ENCODE measurements at regions not wholly inside any gene's neighbourhood (a gene's known extent, or its start where the extent isn't known, plus 50 kb on each side); places are given as distances from the start of the nearest gene placed in this dataset.

- H4K20me1 ChIP-seq (ENCODE audit: insufficient read depth): no peaks in the 10 kb centered on the region
- H3K4me3 ChIP-seq: no peak overlapping the region
- H3K4me2 ChIP-seq (ENCODE audit: unreplicated experiment): no peak overlapping the region
- TF ChIP-seq EZH2 (IDR thresholded peaks at IDR 0.05; ENCODE audit: insufficient read depth, poor library complexity, severe bottlenecking) (no peak), EZH2phosphoT487 (IDR thresholded peaks at IDR 0.05; ENCODE audit: insufficient read depth, low read depth) (no peak)
- no peaks in the 10 kb centered on the region for H3K4me1 ChIP-seq (ENCODE audit: insufficient read depth)
- H3K27ac ChIP-seq: no peak overlapping the region
- H2AFZ ChIP-seq: no peak overlapping the region
- 58 to 67% methylated on average over 2 of the region's 2 CpGs for WGBS, 2 experiments (ENCODE audit: low coverage in 1 of 2, low lambda C conversion rate in 2 of 2, missing lambda C conversion rate in 2 of 2)
- H3K27me3 ChIP-seq (replicated peaks; ENCODE audit: insufficient read depth): no peaks in the 10 kb centered on the region
- no peaks in the 10 kb centered on the region for H3K79me2 ChIP-seq (ENCODE audit: insufficient read depth)
- no peaks in the 10 kb centered on the region for H3K9me3 ChIP-seq (ENCODE audit: low read depth)
- H3K36me3 ChIP-seq (ENCODE audit: low read depth): no peaks in the 10 kb centered on the region; the same call in 1 of the 2 replicates
- no peaks in the 10 kb centered on the region for H3K9me2 ChIP-seq (ENCODE audit: insufficient read depth)
- H3K9ac ChIP-seq: no peak overlapping the region
- in situ Hi-C loops (cut with MboI): no loop called here
- H3F3A ChIP-seq (ENCODE audit: insufficient read depth): no peaks in the 10 kb centered on the region
- no peak for DNase-seq
Observed at GRCh38 chr4:34469516-34469915, 1774.8 kb downstream of the ARAP2 start.

GRCh38 chr4:34485252-34485651 lies 1759.1 kb downstream of the ARAP2 start:
- no peaks in the 10 kb centered on the region; the same call in 1 of the 2 replicates for H3K9me2 ChIP-seq (ENCODE audit: insufficient read depth)
- H4K20me1 ChIP-seq (ENCODE audit: insufficient read depth): no peaks in the 10 kb centered on the region
- no peak overlapping the region for H2AFZ ChIP-seq
- in situ Hi-C loops (cut with MboI): no loop called here
- no peaks in the 10 kb centered on the region for H3K27me3 ChIP-seq (replicated peaks; ENCODE audit: insufficient read depth)
- TF ChIP-seq EZH2phosphoT487 (IDR thresholded peaks at IDR 0.05; ENCODE audit: insufficient read depth, low read depth) (no peak), EZH2 (IDR thresholded peaks at IDR 0.05; ENCODE audit: insufficient read depth, poor library complexity, severe bottlenecking) (no peak)
- no peaks in the 10 kb centered on the region for H3K79me2 ChIP-seq (ENCODE audit: insufficient read depth)
- H3K36me3 ChIP-seq (ENCODE audit: low read depth): no peaks in the 10 kb centered on the region
- H3K4me1 ChIP-seq (ENCODE audit: insufficient read depth): no peaks in the 10 kb centered on the region
- H3K9me3 ChIP-seq (ENCODE audit: low read depth): no peaks in the 10 kb centered on the region
- no peak overlapping the region for H3K9ac ChIP-seq
- no peak for DNase-seq
- no peaks in the 10 kb centered on the region for H3F3A ChIP-seq (ENCODE audit: insufficient read depth)
- no peak overlapping the region for H3K4me3 ChIP-seq
- H3K27ac ChIP-seq: no peak overlapping the region
- no peak overlapping the region for H3K4me2 ChIP-seq (ENCODE audit: unreplicated experiment)

GRCh38 chr4:34486461-34487363 lies 1757.6 kb downstream of the ARAP2 start:
- H3K79me2 ChIP-seq (ENCODE audit: insufficient read depth): no peaks in the 10 kb centered on the region
- no peak overlapping the region for H3K4me2 ChIP-seq (ENCODE audit: unreplicated experiment)
- H3K9ac ChIP-seq: no peak overlapping the region
- 20 to 21% methylated on average over 5 of the region's 5 CpGs for WGBS, 2 experiments (ENCODE audit: low coverage in 1 of 2, low lambda C conversion rate in 2 of 2, missing lambda C conversion rate in 2 of 2)
- H3K4me1 ChIP-seq (ENCODE audit: insufficient read depth): no peaks in the 10 kb centered on the region
- H3K9me2 ChIP-seq (ENCODE audit: insufficient read depth): no peaks in the 10 kb centered on the region
- no peak overlapping the region for H2AFZ ChIP-seq
- DNase-seq: no peak
- H3K27me3 ChIP-seq (replicated peaks; ENCODE audit: insufficient read depth): no peaks in the 10 kb centered on the region
- no peaks in the 10 kb centered on the region for H3K9me3 ChIP-seq (ENCODE audit: low read depth)
- no peak for TF ChIP-seq EZH2phosphoT487 (IDR thresholded peaks at IDR 0.05; ENCODE audit: insufficient read depth, low read depth)
- no peak for TF ChIP-seq EZH2 (IDR thresholded peaks at IDR 0.05; ENCODE audit: insufficient read depth, poor library complexity, severe bottlenecking)
- H3K27ac ChIP-seq: no peak overlapping the region
- in situ Hi-C loops (cut with MboI): no loop called here
- no peaks in the 10 kb centered on the region for H3F3A ChIP-seq (ENCODE audit: insufficient read depth)
- no peak overlapping the region for H3K4me3 ChIP-seq
- no peaks in the 10 kb centered on the region for H4K20me1 ChIP-seq (ENCODE audit: insufficient read depth)
- H3K36me3 ChIP-seq (ENCODE audit: low read depth): no peaks in the 10 kb centered on the region

- no peak overlapping the region for H2AFZ ChIP-seq
- H3K27ac ChIP-seq: no peak overlapping the region
- in situ Hi-C loops (cut with MboI): no loop called here
- H3K36me3 ChIP-seq (ENCODE audit: low read depth): no peaks in the 10 kb centered on the region
- WGBS, 2 experiments (ENCODE audit: low coverage in 1 of 2, low lambda C conversion rate in 2 of 2, missing lambda C conversion rate in 2 of 2): 6 to 13% methylated on average over 1 of the region's 1 CpG
- H3K4me2 ChIP-seq (ENCODE audit: unreplicated experiment): no peak overlapping the region
- no peak overlapping the region for H3K9ac ChIP-seq
- no peaks in the 10 kb centered on the region for H3K4me1 ChIP-seq (ENCODE audit: insufficient read depth)
- no peaks in the 10 kb centered on the region for H4K20me1 ChIP-seq (ENCODE audit: insufficient read depth)
- DNase-seq: no peak
- H3F3A ChIP-seq (ENCODE audit: insufficient read depth): no peaks in the 10 kb centered on the region
- no peak for TF ChIP-seq EZH2 (IDR thresholded peaks at IDR 0.05; ENCODE audit: insufficient read depth, poor library complexity, severe bottlenecking)
- TF ChIP-seq EZH2phosphoT487 (IDR thresholded peaks at IDR 0.05; ENCODE audit: insufficient read depth, low read depth): no peak
- H3K79me2 ChIP-seq (ENCODE audit: insufficient read depth): no peaks in the 10 kb centered on the region
- no peak overlapping the region for H3K4me3 ChIP-seq
- H3K27me3 ChIP-seq (replicated peaks; ENCODE audit: insufficient read depth): no peaks in the 10 kb centered on the region
- H3K9me3 ChIP-seq (ENCODE audit: low read depth): no peaks in the 10 kb centered on the region
- no peaks in the 10 kb centered on the region for H3K9me2 ChIP-seq (ENCODE audit: insufficient read depth)
Observed at GRCh38 chr4:34492414-34492813, 1751.9 kb downstream of the ARAP2 start.
